NCI-H526 treated with DMSO at 0.1 percent for 48 hours (cell line): ENCODE measurements at regions not wholly inside any gene's neighbourhood (a gene's known extent, or its start where the extent isn't known, plus 50 kb on each side); places are given as distances from the start of the nearest gene placed in this dataset.

Experiments
- DNase-seq: peaks from one replicate; lab custom pipeline; 2025; lab: John Stamatoyannopoulos, UW

GRCh38 chr2:16003809-16004208 is 63.5 kb downstream of the MYCN start:
- DNase-seq, result no peak

- DNase-seq, result no peak
These were observed 62.8 kb downstream of the MYCN start for GRCh38 chr2:16003152-16003551.

GRCh38 chr2:16002575-16002974 is 62.2 kb downstream of the MYCN start:
- no peak for DNase-seq

GRCh38 chr2:16002144-16002543 is 61.8 kb downstream of the MYCN start:
- DNase-seq, result no peak

- DNase-seq, result no peak
These were observed 60.3 kb downstream of the MYCN start for GRCh38 chr2:16000642-16001041.

GRCh38 chr2:15999596-16000469 is 59.5 kb downstream of the MYCN start:
- peak; percentile 100 for DNase-seq

- no peak for DNase-seq
These were observed 57.5 kb downstream of the MYCN start for GRCh38 chr2:15997728-15998280.

GRCh38 chr2:15996536-15997423 is 56.4 kb downstream of the MYCN start:
- no peak for DNase-seq
